NCI-H526 treated with DMSO at 0.1 percent for 48 hours (cell line): ENCODE measurements at regions not wholly inside any gene's neighbourhood (a gene's known extent, or its start where the extent isn't known, plus 50 kb on each side); places are given as distances from the start of the nearest gene placed in this dataset.
"Not testable (repeated sequence)": the region's sequence is repeated elsewhere in the genome, so short reads cannot be mapped to it uniquely, and the experiment has no call there.

ENCODE experiments used
- DNase-seq: peaks from one replicate; lab custom pipeline; 2025; lab: John Stamatoyannopoulos, UW

DNA sequence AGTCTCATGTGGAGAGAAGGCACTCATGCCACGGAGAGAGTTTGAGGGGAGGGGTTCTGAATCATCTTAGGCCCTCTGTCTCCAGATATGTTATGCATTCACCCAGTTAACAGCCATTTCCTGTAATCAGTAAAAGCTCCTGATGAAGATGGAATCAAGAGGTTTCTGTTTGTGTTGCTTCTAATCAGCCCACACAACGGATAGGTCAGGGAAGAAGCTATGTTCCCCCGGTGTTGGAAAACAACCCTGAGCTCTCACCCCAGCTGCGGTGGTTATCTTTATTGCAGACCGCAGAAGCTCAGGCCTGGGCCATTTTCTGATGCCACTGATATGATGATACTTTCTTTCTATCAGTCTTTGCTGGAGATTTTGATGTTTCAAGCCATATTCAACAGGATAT, 338.5 kb upstream of the ONECUT1 start:
- DNase-seq = no peak

DNA sequence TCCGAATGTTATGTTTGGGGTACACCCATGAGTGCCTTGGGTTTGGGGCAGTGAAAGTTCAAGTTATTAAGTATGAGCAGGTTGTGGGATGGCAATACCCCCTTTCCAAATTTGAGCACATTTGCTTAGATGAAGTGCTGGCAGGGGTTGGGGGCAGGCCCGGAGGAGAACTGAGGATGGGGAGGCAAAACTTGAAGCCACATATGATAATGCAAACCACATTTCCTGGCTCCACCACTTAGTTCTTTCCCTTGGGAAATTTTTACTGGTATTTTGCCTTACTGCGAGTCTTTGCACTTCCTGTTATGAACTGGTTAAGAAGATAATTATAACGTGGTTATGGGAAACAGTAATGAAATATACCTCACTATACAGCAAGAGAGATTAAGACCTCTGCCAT, 336.0 kb upstream of the ONECUT1 start:
- DNase-seq = no peak

DNA sequence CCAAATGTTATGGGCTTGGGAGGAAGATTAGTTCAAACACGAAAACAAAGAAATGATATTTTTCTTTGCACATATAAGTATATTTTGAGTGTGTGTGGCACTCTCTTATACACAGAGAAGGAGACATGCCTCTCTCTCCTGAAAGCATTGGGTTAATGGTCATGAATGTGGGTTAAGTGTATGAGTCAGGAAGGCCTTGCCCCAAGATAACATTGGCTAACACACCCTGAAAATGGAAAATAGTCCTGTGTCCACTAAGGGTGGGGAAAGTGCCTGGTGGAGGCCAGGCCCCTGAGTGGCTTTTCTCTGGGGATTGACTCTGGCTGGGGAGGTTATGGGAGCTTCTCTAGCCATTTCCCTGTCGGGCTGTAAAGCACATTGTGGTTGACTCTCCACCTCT, 332.7 kb upstream of the ONECUT1 start:
- DNase-seq = no peak

GRCh38 chr15:53116915-53117314, 326.8 kb upstream of the ONECUT1 start:
- not testable (repeated sequence) for DNase-seq

DNA sequence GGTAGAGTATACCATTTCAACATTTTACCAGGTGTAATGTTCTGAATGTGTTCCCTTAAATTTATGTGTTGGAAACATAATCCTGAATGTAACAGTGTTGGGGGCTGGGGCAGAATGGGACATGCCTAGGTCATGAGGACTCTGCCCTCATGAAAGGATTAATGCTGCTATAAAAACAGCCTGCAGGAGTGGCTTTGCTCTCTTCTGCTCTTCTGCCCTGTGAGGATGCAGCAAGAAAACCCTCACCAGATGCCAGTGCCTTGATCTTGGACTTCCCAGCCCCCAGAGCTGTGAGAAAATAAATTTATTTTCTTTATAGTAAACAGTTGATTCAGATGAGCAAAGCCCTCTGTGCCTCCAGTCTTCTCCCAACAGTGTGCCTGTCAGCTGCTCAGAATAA, 326.0 kb upstream of the ONECUT1 start:
- DNase-seq = no peak

- no peak for DNase-seq
Measured at GRCh38 chr15:53115563-53115962, 325.4 kb upstream of the ONECUT1 start.

DNA sequence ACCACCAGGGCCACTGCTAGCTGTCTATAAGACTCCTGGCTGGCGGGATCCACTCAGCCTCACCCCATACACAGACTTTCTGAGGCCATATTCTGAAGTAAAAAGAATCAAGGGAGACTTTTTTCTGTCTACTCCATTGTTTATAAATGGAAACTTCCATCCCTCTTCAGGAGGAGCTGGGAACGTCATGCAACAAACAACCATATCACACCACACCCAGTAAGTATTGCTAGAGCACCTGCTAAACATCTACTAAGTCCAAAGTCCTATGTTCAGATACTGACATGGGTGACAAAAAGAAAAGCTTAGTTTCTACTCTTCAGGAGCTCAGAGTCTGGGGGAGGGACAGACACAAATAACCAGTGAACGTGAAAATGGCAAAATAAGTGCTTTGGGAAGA, 324.8 kb upstream of the ONECUT1 start:
- no peak for DNase-seq

DNA sequence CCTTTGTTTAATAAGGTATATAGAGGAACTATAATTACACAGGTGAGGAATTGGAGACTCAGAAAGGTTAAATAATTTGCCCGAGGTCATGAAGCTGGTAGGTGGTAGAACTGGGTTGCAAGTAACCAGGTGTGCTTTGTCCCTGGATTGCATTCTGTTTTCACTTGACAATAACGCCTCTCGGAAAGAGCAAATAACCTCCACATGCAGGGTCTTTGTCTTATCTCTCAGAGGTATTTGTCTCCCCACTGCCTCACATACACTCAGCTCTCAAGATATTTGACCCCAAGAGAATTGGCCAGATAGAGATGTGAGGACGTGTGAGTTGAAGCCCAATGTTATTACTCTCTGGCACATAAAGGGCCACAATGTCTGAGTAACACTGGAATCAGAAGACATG, 320.9 kb upstream of the ONECUT1 start:
- DNase-seq = no peak

- no peak for DNase-seq
Measured at GRCh38 chr15:53108319-53108718, 318.2 kb upstream of the ONECUT1 start.

DNA sequence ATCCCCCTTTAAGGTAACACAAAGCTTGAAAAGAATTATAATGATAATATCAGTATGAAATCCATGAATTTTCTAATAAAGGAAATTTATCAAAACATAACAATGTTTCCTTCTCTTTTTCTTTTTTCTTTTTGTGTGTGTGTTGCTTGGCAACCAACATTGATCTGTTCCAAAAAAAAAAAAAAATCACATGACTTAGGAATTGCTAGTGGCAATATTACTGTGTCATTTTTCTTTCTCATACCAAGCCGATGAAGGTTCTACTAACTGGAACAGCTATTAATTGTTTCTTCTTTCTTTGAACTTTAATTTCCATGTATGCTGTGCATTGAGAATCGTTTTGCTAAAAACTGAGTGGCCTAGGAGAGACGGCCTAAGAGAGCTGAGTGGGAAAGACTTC, 317.7 kb upstream of the ONECUT1 start:
- no peak for DNase-seq

DNA sequence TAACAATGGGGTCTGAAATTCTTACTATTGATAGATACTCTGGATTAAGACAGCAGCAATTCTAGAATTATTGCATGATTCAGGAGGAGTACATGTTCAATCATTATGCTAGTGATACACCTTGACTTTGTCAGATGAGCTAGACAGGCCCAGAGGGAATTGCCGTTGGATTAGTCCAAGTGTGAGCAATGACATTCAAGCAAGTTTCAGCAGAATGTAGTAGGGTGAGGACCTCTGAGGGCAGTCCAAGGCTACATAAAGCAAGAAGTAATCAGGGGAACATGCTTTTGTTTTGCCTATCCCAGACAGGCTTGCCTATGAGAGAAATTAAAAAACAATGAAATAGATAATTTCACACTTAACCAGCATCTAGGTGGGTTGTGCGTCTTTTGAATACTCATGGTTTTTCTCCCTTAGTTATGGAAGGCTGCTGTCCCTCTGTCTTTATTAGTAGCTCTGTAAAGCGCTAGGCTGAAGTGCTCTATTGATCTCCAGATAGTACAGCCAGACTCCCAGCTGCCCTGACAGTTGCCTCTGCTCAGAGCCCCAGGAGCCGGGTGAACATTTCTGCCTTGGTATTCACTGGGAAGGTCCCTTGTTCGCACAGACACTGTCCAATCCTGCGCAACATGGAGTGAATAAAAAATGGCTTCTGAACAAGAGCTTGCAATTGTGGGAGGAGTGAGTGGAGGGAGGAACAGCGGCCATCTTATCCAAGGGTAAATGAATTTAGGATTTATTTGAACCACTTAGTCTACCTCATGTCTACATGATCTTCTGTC, 316.6 kb upstream of the ONECUT1 start:
- DNase-seq = no peak

DNA sequence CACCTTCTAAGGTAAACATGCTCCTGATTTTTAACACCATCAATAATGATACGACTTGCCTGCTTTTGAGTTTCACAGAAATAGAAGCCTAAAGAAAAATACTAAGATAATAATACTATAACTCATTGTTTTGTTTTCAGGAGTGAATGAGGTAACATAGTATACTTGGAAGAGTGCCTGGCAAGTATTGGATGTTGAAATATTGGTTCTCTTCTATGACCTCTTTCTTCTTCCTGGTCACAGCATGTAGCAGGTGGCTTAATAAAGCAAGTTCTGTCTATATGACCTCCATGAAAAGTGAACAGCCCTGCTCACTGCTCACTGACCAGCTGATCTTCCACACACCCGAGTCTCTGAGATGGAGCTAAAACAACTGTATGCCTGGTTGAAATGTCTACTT, 312.3 kb upstream of the ONECUT1 start:
- no peak for DNase-seq

GRCh38 chr15:53080484-53080883, 290.3 kb upstream of the ONECUT1 start:
- no peak for DNase-seq

- no peak for DNase-seq
Measured at GRCh38 chr15:53074221-53074620, 284.1 kb upstream of the ONECUT1 start.

GRCh38 chr15:53072077-53072476, 281.9 kb upstream of the ONECUT1 start:
- no peak for DNase-seq

- DNase-seq = no peak
Measured at GRCh38 chr15:53068636-53069035, 278.5 kb upstream of the ONECUT1 start.

DNA sequence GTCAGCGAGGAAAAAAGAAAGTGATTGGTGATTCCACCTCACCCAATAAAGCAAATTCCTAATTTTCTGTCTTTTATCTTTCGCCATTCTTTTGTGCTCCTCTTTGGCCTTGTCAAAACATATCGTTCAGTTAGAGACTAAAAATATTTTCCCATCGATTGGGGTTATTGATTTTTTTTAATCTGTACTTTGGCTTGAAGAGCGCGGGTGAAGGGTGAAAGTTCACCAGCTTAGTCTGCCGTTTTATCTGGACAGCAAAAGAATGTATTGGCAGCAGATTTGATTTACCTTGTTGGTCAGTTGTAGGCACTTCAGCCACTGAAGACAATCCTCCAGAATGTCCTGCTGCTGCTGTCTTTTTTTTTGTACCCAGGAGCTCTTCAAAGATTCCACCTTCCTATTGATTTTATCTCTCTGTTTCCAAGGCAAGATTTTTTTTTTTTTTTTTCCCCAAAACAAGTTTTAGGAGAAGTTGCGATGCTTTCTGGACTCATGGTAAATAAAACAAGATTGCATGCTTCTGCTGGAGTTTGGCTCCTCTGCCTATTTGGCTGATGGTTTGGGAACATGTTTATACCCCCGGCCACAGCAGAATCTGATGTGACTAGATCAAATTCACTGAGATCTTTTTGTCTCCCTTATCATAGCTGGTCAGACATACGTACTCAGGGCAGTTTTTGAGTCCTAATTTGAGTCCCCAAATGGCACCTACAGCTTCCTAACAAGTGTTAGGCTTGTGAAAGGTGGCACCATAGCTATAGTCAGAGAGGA, 269.3 kb upstream of the ONECUT1 start:
- DNase-seq = no peak

DNA sequence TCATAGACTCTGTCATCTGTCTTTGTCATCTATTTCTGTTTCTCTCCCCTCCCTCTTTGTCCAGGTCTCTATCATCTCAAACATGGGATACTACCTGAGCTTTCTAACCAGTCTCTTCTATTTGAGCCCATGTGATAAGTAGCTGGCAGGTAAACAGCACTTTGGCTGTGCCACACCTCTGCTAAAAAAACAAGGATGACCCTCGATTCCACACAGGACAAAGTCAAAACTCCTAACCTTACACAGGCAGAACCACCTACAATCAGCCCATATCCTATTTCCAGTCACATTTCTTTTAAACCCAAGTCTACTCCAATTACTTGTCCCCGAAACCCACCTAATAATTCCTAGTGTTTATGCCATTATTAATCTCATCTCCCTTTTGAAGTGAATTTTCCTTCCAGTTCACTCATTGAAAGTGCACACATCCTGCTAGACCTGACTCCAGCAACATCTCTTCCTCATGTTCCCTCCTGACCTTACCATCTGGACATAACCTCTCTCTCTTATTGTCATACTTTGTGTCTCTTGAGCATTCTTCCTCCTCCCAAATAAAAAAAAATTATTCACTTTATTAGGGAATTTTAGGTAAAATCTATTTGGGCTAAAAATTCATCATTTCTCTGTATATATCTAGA, 256.1 kb upstream of the ONECUT1 start:
- DNase-seq = no peak

DNA sequence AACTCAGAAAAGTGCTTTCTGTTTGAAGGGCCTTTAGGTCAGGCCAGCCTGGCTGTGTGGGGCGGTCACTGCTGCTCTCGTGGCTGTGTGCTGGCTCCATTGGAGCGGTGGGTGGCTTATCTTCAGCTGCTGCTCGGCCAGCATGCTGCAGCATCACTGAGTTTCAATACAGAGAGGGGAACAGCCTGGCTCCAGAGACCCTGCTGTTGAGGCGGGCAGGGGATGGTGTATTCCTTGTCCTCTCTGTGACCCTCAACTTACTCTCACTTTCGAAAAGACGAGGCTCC, 248.5 kb upstream of the ONECUT1 start:
- DNase-seq = no peak

DNA sequence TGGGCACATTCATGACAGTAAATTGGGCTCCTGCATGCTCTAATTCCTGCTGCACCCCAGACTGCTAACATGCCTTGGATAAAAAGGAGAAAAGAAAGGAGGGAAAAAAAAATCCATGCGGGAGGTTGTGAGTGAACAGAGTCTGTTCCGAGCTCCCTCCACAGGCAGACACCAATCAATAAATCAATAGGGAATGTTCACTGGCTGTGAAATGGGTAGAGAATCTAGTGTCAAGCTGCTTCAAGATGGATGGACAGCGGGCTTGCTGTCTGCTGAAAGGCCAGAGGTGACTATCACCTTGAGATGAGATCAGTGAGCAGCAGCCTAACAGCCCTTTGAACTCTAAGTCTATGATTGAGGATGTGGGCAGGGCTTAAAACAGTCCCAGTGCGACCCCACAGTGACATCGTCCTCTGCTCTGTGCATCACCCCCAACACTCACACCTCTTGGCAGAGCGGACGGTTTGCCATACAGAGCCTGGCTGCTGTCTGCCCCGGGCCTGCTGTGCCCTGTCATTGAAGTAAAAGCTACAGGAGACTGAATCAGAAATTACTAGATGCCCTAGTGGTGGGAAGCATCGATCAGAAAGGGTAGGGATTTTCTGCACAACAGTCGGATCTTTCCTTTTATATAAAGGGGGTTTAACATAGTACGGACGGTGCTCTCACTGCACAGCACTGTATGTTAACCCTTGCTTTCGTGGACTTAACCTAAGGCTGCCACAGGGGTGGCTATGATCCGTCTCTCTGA, 247.9 kb upstream of the ONECUT1 start:
- no peak for DNase-seq

DNA sequence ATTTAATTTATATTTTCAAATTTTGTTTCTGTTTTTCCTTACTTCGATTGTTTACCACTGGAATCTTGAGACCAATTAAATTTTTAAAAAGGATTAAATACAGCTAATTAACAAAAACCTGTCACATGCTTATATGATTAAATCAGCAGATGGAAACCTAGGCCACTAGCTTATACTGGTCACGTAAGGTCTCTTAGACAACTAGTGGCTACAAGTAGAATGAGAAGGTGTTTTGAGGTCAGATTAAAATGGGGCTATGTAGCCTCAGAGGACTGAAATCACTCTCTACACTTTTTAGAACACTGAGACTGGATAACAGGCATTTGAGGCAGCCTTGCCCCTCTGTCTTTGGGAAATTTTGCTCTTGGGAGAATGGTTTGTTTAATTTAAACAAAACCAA, 246.5 kb upstream of the ONECUT1 start:
- DNase-seq = no peak

DNA sequence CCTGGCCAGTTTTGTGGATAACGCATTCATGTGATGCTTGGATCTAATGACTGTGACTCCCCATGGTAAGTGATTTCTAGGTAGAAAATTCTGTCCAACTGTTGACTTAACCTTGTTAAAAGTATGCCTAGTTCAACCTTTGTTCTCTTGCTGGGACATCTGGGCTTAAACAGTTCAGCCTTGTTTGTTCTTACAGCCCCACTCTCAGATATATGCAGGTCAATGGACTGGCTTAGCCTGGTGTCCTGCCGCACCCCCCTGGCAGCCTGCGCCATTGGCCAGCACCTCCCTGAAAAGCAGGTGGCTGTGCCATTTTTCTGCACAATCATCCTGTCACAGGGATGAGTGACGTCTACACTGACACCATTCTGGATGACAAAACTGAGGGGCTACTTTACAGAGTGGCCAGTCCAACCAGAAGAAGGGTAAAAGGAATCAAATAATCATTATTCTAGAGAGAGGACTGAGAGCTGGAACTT, 244.7 kb upstream of the ONECUT1 start:
- no peak for DNase-seq

- DNase-seq = no peak
Measured at GRCh38 chr15:53033709-53034108, 243.6 kb upstream of the ONECUT1 start.
